HEK293 (cell line): ENCODE measurements at regions not wholly inside any gene's neighbourhood (a gene's known extent, or its start where the extent isn't known, plus 50 kb on each side); places are given as distances from the start of the nearest gene placed in this dataset.

Source experiments
- CTCF ChIA-PET: fragments of 350-600 bp; formaldehyde crosslinking; extraction: SDS; loops from one replicate; lab custom pipeline; 2021; ENCODE audit warnings: antibody characterized with exemption; lab: Yijun Ruan, JAX
- POLR2A ChIA-PET: fragments of 300-600 bp; formaldehyde crosslinking; extraction: SDS; loops from one replicate; lab custom pipeline; 2020; ENCODE audit warnings: antibody characterized with exemption, inconsistent platforms; lab: Yijun Ruan, JAX
- H3K27ac ChIP-seq: fragments of 200-500 bp; sonication (Bioruptor generic); 2 replicates; pipeline ENCODE4 v1.5.1; 2014; ENCODE audit warnings: low read depth, low read length, control low read depth, inconsistent platforms; ENCODE audit errors: extremely low read depth
- H3K36me3 ChIP-seq, 2 experiments: fragments of 200-500 bp in 1 of 2; sonication (Bioruptor generic) in 1 of 2; 1 replicate in 1 of 2; 2 replicates in 1 of 2; pipeline ENCODE4 v1.5.1; 2014 to 2017; ENCODE audit warnings: inconsistent platforms in 2 of 2, low read length in 2 of 2; ENCODE audit not compliant: control insufficient read depth in 2 of 2, insufficient read depth in 1 of 2
- H3K4me1 ChIP-seq: fragments of 200-500 bp; sonication (Bioruptor generic); 2 replicates; pipeline ENCODE4 v1.5.1; 2014; ENCODE audit warnings: mild to moderate bottlenecking, low read length, inconsistent platforms; ENCODE audit not compliant: control insufficient read depth, insufficient read depth
- H3K4me3 ChIP-seq: 2 replicates; pipeline ENCODE4 v1.5.1; 2011; ENCODE audit warnings: low read depth, mild to moderate bottlenecking, control low read depth, low read length, moderate library complexity
- H3K9me3 ChIP-seq: fragments of 200-500 bp; sonication (Bioruptor generic); 2 replicates; pipeline ENCODE4 v1.5.1; 2014; ENCODE audit warnings: low read depth, low read length, inconsistent platforms; ENCODE audit not compliant: control insufficient read depth, insufficient read depth
- KLF7 ChIP-seq: fragments of 450-650 bp; formaldehyde crosslinking; IDR thresholded peaks from 2 replicates; pipeline ENCODE4 v1.5.1; 2016; ENCODE audit warnings: missing biosample characterization, missing genetic modification characterization, borderline replicate concordance
- KLF8 ChIP-seq: fragments of 450-650 bp; formaldehyde crosslinking; IDR thresholded peaks from 2 replicates; pipeline ENCODE4 v1.5.1; 2016; ENCODE audit warnings: missing biosample characterization, missing genetic modification characterization
- RBAK ChIP-seq: fragments of 450-650 bp; formaldehyde crosslinking; IDR thresholded peaks from 2 replicates; pipeline ENCODE4 v1.5.1; 2016; ENCODE audit warnings: missing biosample characterization, missing genetic modification characterization
- ZBTB7A ChIP-seq: fragments of 450-650 bp; formaldehyde crosslinking; IDR thresholded peaks from 2 replicates; pipeline ENCODE4 v1.5.1; 2016; ENCODE audit warnings: low read depth, missing biosample characterization, missing genetic modification characterization
- ZNF175 ChIP-seq: fragments of 450-650 bp; formaldehyde crosslinking; IDR thresholded peaks from 2 replicates; pipeline ENCODE4 v1.5.1; 2016; ENCODE audit warnings: missing biosample characterization, missing genetic modification characterization
- ZNF184 ChIP-seq: fragments of 450-650 bp; IDR thresholded peaks from 2 replicates; pipeline ENCODE4 v1.5.1; 2018; ENCODE audit warnings: missing biosample characterization, mild to moderate bottlenecking, missing genetic modification characterization
- ZNF19 ChIP-seq: fragments of 450-650 bp; formaldehyde crosslinking; IDR thresholded peaks from 2 replicates; pipeline ENCODE4; 2016; ENCODE audit warnings: missing biosample characterization, missing genetic modification characterization, low read depth
- ZNF214 ChIP-seq: fragments of 450-650 bp; formaldehyde crosslinking; IDR thresholded peaks from 2 replicates; pipeline ENCODE4 v1.5.1; 2017; ENCODE audit warnings: missing biosample characterization, mild to moderate bottlenecking, missing genetic modification characterization, borderline replicate concordance
- ZNF341 ChIP-seq: fragments of 450-650 bp; formaldehyde crosslinking; IDR thresholded peaks from 2 replicates; pipeline ENCODE4; 2016; ENCODE audit warnings: low read depth, missing biosample characterization, missing genetic modification characterization
- ZNF404 ChIP-seq: fragments of 450-650 bp; formaldehyde crosslinking; IDR thresholded peaks from 2 replicates; pipeline ENCODE4 v1.5.1; 2017; ENCODE audit warnings: missing biosample characterization, missing genetic modification characterization
- ZNF529 ChIP-seq: fragments of 450-650 bp; formaldehyde crosslinking; IDR thresholded peaks from 2 replicates; pipeline ENCODE4 v1.5.1; 2017; ENCODE audit warnings: missing genetic modification characterization, missing biosample characterization; ENCODE audit not compliant: insufficient replicate concordance
- ZNF560 ChIP-seq: fragments of 450-650 bp; formaldehyde crosslinking; IDR thresholded peaks from 2 replicates; pipeline ENCODE4 v1.5.1; 2017; ENCODE audit warnings: missing biosample characterization, missing genetic modification characterization, borderline replicate concordance
- ZNF596 ChIP-seq: fragments of 450-650 bp; IDR thresholded peaks from 2 replicates; pipeline ENCODE4 v1.5.0; 2018; ENCODE audit warnings: missing biosample characterization, mild to moderate bottlenecking, missing genetic modification characterization, moderate library complexity
- ZNF610 ChIP-seq: fragments of 450-650 bp; formaldehyde crosslinking; IDR thresholded peaks from 2 replicates; pipeline ENCODE4 v1.5.1; 2016; ENCODE audit warnings: missing biosample characterization, missing genetic modification characterization, borderline replicate concordance
- ZNF624 ChIP-seq: fragments of 450-650 bp; formaldehyde crosslinking; IDR thresholded peaks from 2 replicates; pipeline ENCODE4 v1.5.1; 2017; ENCODE audit warnings: missing biosample characterization, missing genetic modification characterization
- ZNF792 ChIP-seq: fragments of 450-650 bp; formaldehyde crosslinking; IDR thresholded peaks from 2 replicates; pipeline ENCODE4 v1.5.1; 2016; ENCODE audit warnings: missing biosample characterization, missing genetic modification characterization
- ZSCAN16 ChIP-seq: fragments of 450-650 bp; formaldehyde crosslinking; IDR thresholded peaks from 2 replicates; pipeline ENCODE4 v1.5.1; 2016; ENCODE audit warnings: missing biosample characterization, missing genetic modification characterization
- TF ChIP-seq, protein P1 (sequence below): fragments of 450-650 bp; formaldehyde crosslinking; IDR thresholded peaks from 2 replicates; pipeline ENCODE4 v1.5.1; 2016; ENCODE audit warnings: missing biosample characterization, missing genetic modification characterization
- TF ChIP-seq, protein P2 (sequence below): fragments of 450-650 bp; formaldehyde crosslinking; IDR thresholded peaks from 2 replicates; pipeline ENCODE4 v1.5.1; 2016; ENCODE audit warnings: missing biosample characterization, missing genetic modification characterization
- TF ChIP-seq, protein P3 (sequence below): fragments of 450-650 bp; formaldehyde crosslinking; IDR thresholded peaks from 2 replicates; pipeline ENCODE4 v1.5.1; 2016; ENCODE audit warnings: missing biosample characterization, missing genetic modification characterization

DNA sequence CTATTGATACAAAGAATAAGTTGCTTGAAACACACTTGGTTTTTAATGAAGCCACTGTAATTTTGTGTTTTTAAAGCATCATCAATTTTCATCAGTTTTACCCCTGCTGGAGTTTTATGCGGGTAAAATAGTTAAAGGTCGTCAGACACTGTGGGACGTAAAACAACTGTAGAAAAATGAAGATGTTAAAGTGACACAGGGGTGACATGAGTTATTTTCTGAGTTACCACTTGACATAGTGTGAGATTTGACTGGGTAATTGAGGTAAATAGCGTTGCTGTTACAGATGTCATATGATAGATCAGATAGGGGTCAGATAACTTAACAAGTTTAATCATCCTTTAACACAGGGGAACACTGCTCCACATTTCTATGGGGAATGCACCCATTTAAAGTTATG lies 297.6 kb downstream of the CHL1 start:
- Histone ChIP-seq H3K36me3 (no peaks in the 10 kb centered on the region), H3K27ac (no peak overlapping the region), H3K4me3 (no peak overlapping the region), H3K9me3 (no peaks in the 10 kb centered on the region), H3K4me1 (no peaks in the 10 kb centered on the region)
- ChIA-PET CTCF (interaction anchor here (0.6 to 1.1 kb wide), 2 partner anchors 14 to 26 kb away, joined by 3 read pairs; no protein-coding TSS in a partner anchor), POLR2A (no interaction called here)
- no peak for TF ChIP-seq ZNF610 (tag by site-specific recombination)
- TF ChIP-seq ZNF596 (tag by site-specific recombination): no peak
- TF ChIP-seq ZNF792 (tag by site-specific recombination): no peak
- TF ChIP-seq ZNF560 (tag by site-specific recombination): no peak
- TF ChIP-seq, protein P1, sequence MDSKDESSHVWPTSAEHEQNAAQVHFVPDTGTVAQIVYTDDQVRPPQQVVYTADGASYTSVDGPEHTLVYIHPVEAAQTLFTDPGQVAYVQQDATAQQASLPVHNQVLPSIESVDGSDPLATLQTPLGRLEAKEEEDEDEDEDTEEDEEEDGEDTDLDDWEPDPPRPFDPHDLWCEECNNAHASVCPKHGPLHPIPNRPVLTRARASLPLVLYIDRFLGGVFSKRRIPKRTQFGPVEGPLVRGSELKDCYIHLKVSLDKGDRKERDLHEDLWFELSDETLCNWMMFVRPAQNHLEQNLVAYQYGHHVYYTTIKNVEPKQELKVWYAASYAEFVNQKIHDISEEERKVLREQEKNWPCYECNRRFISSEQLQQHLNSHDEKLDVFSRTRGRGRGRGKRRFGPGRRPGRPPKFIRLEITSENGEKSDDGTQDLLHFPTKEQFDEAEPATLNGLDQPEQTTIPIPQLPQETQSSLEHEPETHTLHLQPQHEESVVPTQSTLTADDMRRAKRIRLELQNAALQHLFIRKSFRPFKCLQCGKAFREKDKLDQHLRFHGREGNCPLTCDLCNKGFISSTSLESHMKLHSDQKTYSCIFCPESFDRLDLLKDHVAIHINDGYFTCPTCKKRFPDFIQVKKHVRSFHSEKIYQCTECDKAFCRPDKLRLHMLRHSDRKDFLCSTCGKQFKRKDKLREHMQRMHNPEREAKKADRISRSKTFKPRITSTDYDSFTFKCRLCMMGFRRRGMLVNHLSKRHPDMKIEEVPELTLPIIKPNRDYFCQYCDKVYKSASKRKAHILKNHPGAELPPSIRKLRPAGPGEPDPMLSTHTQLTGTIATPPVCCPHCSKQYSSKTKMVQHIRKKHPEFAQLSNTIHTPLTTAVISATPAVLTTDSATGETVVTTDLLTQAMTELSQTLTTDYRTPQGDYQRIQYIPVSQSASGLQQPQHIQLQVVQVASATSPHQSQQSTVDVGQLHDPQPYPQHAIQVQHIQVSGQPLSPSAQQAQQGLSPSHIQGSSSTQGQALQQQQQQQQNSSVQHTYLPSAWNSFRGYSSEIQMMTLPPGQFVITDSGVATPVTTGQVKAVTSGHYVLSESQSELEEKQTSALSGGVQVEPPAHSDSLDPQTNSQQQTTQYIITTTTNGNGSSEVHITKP (tag by site-specific recombination): no peak
- no peak for TF ChIP-seq KLF8 (tag by site-specific recombination)
- TF ChIP-seq ZNF214 (tag by site-specific recombination): no peak
- no peak for TF ChIP-seq ZNF19 (tag by site-specific recombination)
- no peak for TF ChIP-seq ZNF341 (tag by site-specific recombination)
- no peak for TF ChIP-seq RBAK (tag by site-specific recombination)
- no peak for TF ChIP-seq ZBTB7A (tag by site-specific recombination)
- TF ChIP-seq ZNF404 (tag by site-specific recombination): no peak
- TF ChIP-seq ZNF529 (tag by site-specific recombination): no peak
- no peak for TF ChIP-seq KLF7 (tag by site-specific recombination)
- TF ChIP-seq, protein P2, sequence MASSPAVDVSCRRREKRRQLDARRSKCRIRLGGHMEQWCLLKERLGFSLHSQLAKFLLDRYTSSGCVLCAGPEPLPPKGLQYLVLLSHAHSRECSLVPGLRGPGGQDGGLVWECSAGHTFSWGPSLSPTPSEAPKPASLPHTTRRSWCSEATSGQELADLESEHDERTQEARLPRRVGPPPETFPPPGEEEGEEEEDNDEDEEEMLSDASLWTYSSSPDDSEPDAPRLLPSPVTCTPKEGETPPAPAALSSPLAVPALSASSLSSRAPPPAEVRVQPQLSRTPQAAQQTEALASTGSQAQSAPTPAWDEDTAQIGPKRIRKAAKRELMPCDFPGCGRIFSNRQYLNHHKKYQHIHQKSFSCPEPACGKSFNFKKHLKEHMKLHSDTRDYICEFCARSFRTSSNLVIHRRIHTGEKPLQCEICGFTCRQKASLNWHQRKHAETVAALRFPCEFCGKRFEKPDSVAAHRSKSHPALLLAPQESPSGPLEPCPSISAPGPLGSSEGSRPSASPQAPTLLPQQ (tag by site-specific recombination): no peak
- no peak for TF ChIP-seq ZNF175 (tag by site-specific recombination)
- TF ChIP-seq, protein P3, sequence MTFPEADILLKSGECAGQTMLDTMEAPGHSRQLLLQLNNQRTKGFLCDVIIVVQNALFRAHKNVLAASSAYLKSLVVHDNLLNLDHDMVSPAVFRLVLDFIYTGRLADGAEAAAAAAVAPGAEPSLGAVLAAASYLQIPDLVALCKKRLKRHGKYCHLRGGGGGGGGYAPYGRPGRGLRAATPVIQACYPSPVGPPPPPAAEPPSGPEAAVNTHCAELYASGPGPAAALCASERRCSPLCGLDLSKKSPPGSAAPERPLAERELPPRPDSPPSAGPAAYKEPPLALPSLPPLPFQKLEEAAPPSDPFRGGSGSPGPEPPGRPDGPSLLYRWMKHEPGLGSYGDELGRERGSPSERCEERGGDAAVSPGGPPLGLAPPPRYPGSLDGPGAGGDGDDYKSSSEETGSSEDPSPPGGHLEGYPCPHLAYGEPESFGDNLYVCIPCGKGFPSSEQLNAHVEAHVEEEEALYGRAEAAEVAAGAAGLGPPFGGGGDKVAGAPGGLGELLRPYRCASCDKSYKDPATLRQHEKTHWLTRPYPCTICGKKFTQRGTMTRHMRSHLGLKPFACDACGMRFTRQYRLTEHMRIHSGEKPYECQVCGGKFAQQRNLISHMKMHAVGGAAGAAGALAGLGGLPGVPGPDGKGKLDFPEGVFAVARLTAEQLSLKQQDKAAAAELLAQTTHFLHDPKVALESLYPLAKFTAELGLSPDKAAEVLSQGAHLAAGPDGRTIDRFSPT (tag by site-specific recombination): no peak
- TF ChIP-seq ZNF184: no peak
- TF ChIP-seq ZNF624 (tag by site-specific recombination): no peak
- no peak for TF ChIP-seq ZSCAN16 (tag by site-specific recombination)
